Fibroblast of skin of left biceps (primary cell): ENCODE measurements at regions not wholly inside any gene's neighbourhood (a gene's known extent, or its start where the extent isn't known, plus 50 kb on each side); places are given as distances from the start of the nearest gene placed in this dataset.
"Not testable (repeated sequence)": the region's sequence is repeated elsewhere in the genome, so short reads cannot be mapped to it uniquely, and the experiment has no call there.

Experiments
- DNase-seq, 2 experiments: peaks; one replicate each; pipeline ENCODE4 v3.0.0-alpha.2; 2013; ENCODE audit warnings: low read depth in 2 of 2

GRCh38 chr4:111267786-111268185, 644.9 kb upstream of the PITX2 start:
- no peak for DNase-seq

GRCh38 chr4:111268769-111269414, 646.0 kb upstream of the PITX2 start:
- DNase-seq, result peak; percentile 20 to 30

- no peak for DNase-seq
These were observed 646.6 kb upstream of the PITX2 start for GRCh38 chr4:111269439-111269838.

GRCh38 chr4:111274060-111274459, 651.2 kb upstream of the PITX2 start:
- no peak for DNase-seq

- peak in 1 of 2 experiments; percentile 16 for DNase-seq
These were observed 651.6 kb upstream of the PITX2 start for GRCh38 chr4:111274486-111274885.

- DNase-seq, result no peak
These were observed 658.3 kb upstream of the PITX2 start for GRCh38 chr4:111281219-111281618.

- DNase-seq, result no peak
These were observed 659.2 kb upstream of the PITX2 start for GRCh38 chr4:111282035-111282434.

- DNase-seq, result peak in 1 of 2 experiments; percentile 9
These were observed 660.3 kb upstream of the PITX2 start for GRCh38 chr4:111283066-111283677.

- DNase-seq, result no peak
These were observed 673.6 kb upstream of the PITX2 start for GRCh38 chr4:111296466-111296865.

GRCh38 chr4:111303806-111304205, 680.9 kb upstream of the PITX2 start:
- DNase-seq, result no peak

GRCh38 chr4:111323496-111323895, 700.6 kb upstream of the PITX2 start:
- peak; percentile 81 to 82 for DNase-seq

GRCh38 chr4:111323916-111324315, 701.0 kb upstream of the PITX2 start:
- peak; percentile 26 to 36 for DNase-seq

GRCh38 chr4:111326450-111326849, 703.6 kb upstream of the PITX2 start:
- DNase-seq, result no peak

- no peak for DNase-seq
These were observed 707.9 kb upstream of the PITX2 start for GRCh38 chr4:111330786-111331185.

GRCh38 chr4:111334361-111334760, 711.5 kb upstream of the PITX2 start:
- DNase-seq, result no peak

GRCh38 chr4:111337186-111337876, 714.5 kb upstream of the PITX2 start:
- not testable (repeated sequence) for DNase-seq

GRCh38 chr4:111359602-111360001, 736.7 kb upstream of the PITX2 start:
- no peak for DNase-seq

GRCh38 chr4:111360906-111361305, 738.0 kb upstream of the PITX2 start:
- no peak for DNase-seq

GRCh38 chr4:111362941-111363361, 740.1 kb upstream of the PITX2 start:
- DNase-seq, result peak; percentile 90 to 93

GRCh38 chr4:111377880-111378279, 755.0 kb upstream of the PITX2 start:
- DNase-seq, result not testable (repeated sequence)

GRCh38 chr4:111388561-111388960, 756.7 kb upstream of the FAM241A start:
- DNase-seq, result no peak

GRCh38 chr4:111391829-111392228, 753.4 kb upstream of the FAM241A start:
- no peak for DNase-seq

GRCh38 chr4:111393781-111394180, 751.5 kb upstream of the FAM241A start:
- DNase-seq, result no peak
